NCI-H2029 treated with DMSO at 0.1 percent for 48 hours (cell line): ENCODE measurements at regions not wholly inside any gene's neighbourhood (a gene's known extent, or its start where the extent isn't known, plus 50 kb on each side); places are given as distances from the start of the nearest gene placed in this dataset.
A peak's percentile ranks its signal among the peaks of the same experiment; 100 is the strongest.
"Not testable (repeated sequence)": the region's sequence is repeated elsewhere in the genome, so short reads cannot be mapped to it uniquely, and the experiment has no call there.

Experiments used
- DNase-seq: peaks from one replicate; lab custom pipeline; 2025; lab: John Stamatoyannopoulos, UW

DNA sequence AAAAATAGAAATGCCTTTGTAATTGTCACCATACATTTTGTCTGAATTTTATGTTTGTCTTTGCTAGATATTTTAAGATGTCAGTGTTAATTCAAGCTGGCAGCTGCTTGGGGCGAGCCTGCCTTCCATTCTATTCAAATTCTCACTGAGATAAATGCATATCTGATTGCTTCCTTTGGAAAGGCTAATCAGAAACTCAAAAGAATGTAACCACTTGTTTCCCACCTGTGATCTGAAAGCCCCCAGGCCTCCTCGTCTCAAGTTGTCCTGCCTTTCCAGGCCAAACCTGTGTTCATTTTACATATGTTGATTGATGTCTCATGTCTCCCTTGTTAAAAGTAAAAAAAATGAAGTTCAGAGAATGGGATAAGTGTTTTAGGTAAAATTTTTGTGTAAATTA, 318.7 kb upstream of the TECRL start:
- DNase-seq = no peak

DNA sequence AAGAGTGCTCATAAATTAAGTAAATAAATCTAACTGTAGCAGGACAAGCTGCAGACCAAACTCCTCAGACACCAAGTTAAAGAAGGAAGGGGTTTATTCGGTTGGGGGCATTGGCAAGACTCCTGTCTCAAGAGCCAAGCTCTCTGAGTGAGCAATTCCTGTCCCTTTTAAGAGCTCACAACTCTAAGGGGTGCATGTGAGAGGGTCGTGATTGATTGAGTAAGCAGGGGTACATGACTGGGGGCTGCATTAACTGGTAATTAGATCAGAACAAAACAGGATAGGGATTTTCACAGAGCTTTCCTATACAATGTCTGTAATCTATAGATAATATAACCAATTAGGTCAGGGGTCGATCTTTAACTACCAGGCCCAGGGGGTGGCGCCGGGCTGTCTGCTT, 318.1 kb upstream of the TECRL start:
- not testable (repeated sequence) for DNase-seq

DNA sequence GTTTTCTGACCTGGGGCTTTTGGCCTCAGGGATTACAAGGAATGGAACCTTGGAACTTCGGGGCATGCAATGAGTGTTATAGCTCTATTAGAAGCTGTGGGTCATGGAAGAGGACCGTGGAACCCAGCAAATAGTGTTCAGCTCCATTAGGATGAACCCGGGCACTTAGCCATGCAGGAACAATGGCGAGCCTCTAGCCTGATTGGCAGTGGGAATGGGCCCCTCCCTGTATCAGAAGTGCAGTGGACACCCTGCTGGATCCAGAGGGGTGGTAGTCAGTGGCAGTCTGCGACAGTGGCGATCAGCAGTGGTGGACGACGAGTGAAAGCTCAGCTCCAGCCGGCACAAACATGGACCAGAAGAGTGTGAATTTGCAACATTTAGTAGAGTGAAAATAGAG, 315.4 kb upstream of the TECRL start:
- DNase-seq = no peak

GRCh38 chr4:64721106-64721505, 311.9 kb upstream of the TECRL start:
- no peak for DNase-seq

DNA sequence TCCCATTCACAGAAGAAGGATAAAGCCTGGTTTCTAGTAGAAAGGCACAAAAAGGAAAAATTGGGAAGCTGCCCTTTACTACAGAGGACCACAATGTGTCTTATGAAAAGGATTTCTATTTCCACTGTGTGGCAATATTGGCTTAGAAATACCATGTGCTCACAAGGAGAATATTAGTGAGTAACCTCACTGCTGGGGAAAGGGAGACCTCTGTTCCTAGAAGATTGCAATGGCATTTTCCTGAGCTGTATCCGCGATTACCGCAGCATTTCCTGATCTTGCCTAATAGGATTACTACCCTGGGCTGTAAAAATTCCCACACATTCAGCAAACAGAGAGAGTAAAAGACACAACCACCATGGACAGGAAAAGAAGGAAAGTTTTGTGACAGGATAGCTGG, 308.8 kb upstream of the TECRL start:
- DNase-seq = no peak

GRCh38 chr4:64715741-64716140, 306.5 kb upstream of the TECRL start:
- no peak for DNase-seq

DNA sequence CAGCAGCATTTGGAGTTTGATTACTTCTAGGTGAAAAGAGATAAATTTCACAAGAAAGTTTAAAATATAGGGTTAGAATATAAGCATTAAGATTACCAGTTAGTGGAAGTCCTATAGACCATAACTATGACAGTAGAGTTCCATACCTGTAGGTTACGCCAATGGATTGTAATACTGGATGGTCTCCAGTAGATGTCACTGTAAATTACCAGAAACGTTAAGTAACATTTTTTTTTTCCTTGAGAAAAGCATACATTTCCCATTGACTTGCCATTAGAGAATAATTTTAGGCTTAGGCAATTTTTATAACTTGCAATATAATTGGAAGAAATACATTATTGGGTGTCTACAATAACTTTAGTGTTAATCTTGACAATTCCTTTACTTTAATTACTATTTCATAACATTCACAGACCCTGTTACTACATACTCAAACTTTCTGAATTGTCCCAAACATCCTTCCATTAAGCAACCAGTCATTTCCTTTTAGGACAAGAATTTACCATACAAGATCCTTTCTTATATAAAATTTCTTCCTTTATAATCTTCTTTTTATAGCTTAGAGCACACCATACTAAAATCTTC, 304.1 kb upstream of the TECRL start:
- peak; percentile 9 for DNase-seq

GRCh38 chr4:64712590-64712989, 303.3 kb upstream of the TECRL start:
- DNase-seq = no peak

DNA sequence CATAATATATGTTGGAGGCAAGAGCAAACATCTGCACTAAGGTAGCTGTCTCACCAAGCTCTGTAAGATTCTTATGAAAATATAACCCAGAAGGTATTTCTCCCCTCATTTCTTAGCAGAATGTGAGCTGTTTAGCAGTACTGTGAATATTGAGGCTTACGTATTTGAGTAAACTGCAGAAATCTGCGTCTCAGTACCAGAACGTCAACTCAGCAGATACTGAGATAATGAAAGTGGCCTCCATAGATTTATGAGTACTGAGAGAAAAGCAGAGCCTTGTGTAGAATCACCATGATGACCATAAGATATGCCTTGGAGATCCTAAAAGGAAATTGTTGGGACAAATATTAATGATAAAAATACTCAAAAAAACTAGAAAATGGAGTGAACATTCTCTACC, 296.7 kb upstream of the TECRL start:
- no peak for DNase-seq

- DNase-seq = no peak
Measured at GRCh38 chr4:64698171-64698570, 288.9 kb upstream of the TECRL start.

DNA sequence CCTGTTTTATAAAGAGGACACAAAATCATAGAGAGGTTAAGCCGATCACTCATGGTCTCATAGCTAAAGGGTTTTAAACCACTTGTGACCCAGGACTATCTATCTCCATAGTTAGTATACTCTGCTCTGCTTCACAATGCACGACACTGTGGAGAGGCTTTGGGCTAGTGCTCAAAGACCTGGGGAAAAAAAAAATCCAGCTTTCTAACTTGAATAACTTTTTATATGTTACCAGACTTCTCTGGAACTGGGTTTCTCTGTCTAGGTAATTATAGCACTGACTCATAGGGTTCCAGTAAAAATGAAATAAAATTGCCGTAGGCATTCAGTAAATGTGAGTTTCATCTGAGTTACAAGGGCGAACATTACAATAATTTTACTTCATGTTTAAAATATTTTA, 273.7 kb upstream of the TECRL start:
- DNase-seq = no peak

DNA sequence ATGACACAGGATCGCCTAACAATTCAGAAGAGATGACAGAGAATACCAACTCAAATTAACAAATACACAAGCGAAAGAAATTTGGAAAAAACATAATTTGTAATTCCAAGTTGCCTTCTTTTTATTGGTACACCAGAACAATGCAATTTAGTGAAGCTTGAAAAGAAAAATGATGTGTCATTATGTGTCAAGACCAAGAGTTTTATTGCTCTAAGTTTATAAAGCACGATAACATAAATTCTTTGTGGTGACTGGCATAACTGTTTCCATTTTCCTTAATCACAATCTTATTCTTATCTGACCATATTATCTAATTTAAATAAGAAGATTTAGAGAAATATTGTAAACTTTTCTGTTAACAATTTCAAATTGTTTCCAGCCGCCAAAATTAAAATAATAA, 273.2 kb upstream of the TECRL start:
- no peak for DNase-seq

- DNase-seq = not testable (repeated sequence)
Measured at GRCh38 chr4:64673121-64673520, 263.9 kb upstream of the TECRL start.

DNA sequence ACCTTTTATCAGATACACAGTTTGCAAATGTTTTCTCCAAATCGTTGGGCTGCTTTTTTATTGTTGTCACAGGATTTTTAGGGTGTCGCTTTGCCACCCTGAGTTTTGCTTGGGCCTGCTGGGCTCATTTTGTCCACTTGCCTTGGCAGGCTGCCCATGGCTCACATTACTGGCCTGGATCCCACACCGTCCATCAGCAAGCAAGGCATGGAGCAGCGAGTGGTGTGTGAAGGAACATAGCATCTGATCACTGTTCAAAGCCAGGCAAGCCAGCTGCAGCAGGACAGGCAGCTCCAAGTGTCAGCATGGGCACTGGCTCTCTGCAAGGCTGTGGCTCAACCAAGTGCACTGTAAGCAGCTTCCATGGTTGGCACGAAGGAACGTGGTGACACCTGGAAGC, 261.4 kb upstream of the TECRL start:
- DNase-seq = no peak

DNA sequence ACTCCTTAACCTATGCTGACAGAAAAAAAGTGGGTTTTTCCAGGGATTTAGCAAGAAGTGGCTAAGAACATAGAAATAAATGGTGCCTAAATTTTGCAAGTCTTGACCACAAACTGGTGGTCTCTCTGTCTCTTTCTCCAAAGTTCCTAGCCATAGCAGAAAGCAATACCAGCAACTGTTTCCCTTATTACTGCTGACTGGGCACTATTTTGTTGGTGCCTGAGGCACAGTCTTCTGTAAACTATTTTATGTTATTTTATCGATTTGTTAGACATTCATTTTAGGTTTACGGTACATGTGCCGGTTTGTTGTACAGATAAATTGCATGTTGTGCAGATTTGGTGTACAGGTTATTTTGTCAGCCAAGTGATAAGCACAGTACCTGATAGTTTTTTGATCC, 234.6 kb upstream of the TECRL start:
- DNase-seq = no peak

DNA sequence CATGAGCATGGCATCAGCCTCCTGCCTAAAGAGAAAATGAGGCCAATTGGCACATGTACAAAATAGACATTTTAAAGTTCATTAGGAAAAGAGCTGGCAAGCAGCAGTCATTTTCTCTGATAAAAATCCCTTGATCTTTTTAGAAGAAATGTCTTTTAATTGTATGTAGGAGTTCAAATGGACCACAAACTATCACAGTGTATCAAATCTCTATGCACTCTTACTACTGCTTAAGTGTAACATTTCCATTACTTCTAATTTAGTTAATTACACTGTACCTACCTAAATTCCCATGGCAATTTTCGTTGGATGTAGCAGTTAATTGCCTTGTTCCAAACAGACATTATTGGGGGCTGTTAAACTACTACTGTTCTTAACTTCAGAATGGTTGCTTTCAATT, 233.7 kb upstream of the TECRL start:
- no peak for DNase-seq

DNA sequence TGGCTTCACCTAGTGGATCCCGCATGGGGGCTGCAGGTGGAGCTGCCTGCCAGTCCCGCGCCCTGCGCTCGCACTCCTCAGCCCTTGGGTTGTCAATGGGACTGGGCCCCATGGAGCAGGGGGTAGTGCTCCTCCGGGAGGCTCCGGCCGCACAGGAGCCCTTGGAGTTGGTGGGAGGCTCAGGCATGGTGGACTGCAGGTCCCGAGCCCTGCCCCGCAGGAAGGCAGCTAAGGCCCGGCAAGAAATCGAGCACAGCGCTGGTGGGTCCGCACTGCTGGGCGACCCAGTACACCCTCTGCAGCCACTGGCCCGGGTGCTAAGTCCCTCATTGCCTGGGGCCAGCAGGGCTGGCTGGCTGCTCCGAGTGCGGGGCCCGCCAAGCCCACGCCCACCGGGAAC, 231.2 kb upstream of the TECRL start:
- DNase-seq = not testable (repeated sequence)

DNA sequence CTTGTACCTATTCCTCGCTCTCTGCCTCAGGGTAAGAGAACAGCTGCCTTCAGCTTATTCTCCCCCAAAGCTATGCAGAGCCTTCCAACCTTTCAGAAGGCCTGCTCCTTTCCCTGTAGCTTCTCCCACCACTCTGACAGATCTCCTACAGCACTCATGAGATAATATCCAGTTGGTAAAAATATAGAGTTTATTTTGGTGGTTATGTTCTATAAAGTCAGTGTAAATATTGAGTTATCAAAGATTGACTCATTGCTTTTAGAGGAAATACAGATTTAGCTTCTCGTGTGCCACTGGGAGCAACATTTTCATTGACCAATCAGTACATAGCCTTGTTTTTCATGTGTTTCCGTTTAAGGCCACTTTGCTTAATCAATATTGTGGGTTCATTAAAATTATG, 216.2 kb upstream of the TECRL start:
- DNase-seq = no peak

DNA sequence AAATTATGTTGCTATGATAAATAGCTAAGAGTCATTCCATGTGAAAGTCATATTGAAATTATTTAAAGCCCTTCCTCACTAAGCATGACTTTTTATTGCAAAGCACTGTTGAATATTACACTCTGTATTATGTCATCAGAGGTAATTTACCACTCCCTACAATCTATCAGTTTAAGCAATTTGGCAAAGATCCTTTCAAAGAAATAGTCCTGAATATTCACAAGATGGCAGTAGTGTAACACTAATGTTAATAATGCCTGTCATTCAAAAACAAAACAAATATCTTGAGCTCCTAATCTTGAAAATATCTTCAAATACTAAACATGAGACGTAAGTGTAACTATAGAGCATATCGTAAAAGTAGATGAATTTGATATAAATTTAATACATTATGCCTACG, 208.6 kb upstream of the TECRL start:
- no peak for DNase-seq

GRCh38 chr4:64614276-64614675, 205.0 kb upstream of the TECRL start:
- no peak for DNase-seq

DNA sequence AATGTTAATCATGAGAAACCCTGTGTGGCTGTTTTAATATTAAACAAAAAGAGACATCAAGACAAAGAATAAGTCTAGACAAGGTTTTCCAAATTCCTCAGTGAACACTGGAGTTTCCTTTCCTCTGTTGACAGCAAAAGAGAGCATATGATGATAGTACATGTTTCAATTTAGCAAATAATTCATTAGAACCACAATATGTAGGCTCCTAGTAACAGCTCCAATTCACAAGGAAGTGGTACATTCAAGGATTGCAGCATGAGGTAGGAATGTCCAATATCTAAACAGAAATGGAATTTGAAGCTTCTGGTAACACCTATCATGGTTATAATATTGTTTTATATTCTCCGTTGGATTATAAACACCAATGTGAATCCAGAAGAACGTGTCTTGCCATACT, 203.8 kb upstream of the TECRL start:
- DNase-seq = no peak

DNA sequence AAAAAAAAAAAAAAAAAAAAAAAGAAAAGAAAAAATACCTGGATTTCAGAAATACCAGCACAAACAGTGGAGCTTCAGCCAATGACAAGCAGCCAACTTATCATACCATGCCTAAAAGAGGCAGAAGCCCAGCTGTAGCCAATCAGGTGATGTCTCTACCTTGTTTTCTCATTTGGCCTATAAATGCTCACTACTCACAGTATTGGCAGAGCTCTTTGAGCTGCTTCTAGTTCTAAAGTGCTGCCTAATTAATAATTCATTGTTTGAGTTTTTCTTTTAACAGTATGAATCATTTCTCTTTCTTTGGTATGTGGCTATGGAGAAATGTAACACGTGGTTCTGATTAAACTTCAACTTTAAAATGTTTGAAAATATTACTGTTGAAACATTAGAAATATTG, 188.8 kb upstream of the TECRL start:
- DNase-seq = no peak

DNA sequence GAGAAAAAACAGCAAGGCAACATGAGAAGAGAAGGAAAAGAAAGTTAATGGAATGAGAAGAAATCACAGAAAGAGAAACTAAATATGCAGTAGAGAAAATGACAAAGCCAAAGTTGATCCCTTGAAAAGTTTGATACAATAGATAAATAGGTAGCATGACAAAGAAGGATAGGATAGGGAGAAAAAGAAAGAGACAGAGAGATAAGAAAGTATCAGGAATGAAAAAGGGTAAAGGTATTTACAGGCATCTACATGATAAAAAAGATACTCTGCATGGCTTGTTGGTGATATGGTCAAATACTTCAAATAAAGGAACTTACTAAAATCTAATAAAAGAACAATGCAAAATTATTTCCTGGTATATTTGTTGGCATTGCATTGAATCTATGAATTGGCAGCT, 185.5 kb upstream of the TECRL start:
- DNase-seq = no peak

DNA sequence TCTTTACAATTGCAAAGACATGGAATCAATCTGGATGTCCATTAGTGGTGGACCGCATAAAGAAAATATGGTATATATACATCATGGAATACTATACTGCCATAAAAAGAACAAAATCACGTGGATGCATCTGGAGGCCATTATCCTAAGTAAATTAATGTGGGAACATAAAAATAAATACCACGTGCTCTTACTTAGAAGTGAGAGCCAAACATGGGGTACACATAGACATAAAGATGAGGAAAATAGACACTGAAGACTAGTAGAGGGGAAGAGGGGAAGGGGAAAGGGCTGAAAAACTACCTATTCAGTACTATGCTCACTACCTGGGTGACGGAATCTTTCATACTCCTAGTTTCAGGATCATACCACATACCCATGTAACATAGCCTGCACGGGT, 179.3 kb upstream of the TECRL start:
- no peak for DNase-seq

DNA sequence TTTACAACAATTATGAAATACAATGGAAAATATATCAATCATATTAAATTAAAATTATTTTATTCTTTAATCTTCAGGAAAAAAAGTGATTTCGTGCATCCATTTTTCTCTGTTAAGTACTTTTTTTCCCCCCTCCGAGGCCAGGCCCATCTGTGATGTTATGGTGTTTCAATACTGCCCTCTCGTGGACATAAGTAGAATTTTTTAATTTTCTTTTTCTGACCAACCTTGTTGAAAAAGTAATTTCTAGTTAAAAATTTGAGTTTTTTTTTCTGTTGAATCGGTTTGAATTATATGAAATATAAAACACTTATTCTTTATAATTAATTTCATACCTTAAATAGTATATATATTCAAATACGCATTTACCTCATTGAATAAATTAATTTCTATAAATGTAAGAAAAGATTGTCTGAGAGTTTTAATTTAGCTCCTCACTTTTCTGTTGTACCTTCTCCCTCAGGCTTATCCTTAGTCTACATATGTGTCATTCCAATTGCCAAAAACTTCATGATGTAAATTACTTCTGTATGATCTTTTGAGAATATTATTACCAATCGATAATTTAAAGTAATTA, 175.8 kb upstream of the TECRL start:
- DNase-seq = peak; percentile 6
